Naive thymus-derived CD8-positive, alpha-beta T cell (primary cell): ENCODE measurements at regions not wholly inside any gene's neighbourhood (a gene's known extent, or its start where the extent isn't known, plus 50 kb on each side); places are given as distances from the start of the nearest gene placed in this dataset.

ENCODE experiments used
- ATAC-seq, 2 donors: fragments of 150-1000 bp; cut with Tn5 transposase in 1 of 2; sonication (Bioruptor Pico), chemical (Tn5 transposase) in 1 of 2; 1 replicate in 1 of 2; 2 replicates in 1 of 2; pipeline ENCODE4 v1.10.0; 2021; ENCODE audit warnings: mild to moderate bottlenecking in 2 of 2, moderate library complexity in 2 of 2
- POLR2A ChIA-PET: fragments of 350-600 bp; sonication (Branson Sonifier 250); formaldehyde crosslinking; loops from one replicate; lab custom pipeline; 2021; ENCODE audit warnings: antibody characterized with exemption; lab: Charles Lee
- DNase-seq, 10 donors: peaks; one replicate each; pipeline versions ENCODE4 v3.0.0 to v3.0.0-alpha.2; 2020 to 2022
- H3K27ac Mint-ChIP-seq, 10 donors: one replicate each; pipeline ENCODE4 v1.8.0; 2020 to 2022; ENCODE audit warnings: mild to moderate bottlenecking in 10 of 10, mixed read lengths in 10 of 10, moderate library complexity in 4 of 10, inconsistent platforms in 1 of 10
- H3K27me3 Mint-ChIP-seq, 5 donors: one replicate each; pipeline ENCODE4 v1.8.0; 2021 to 2022; ENCODE audit warnings: mixed read lengths in 5 of 5
- H3K36me3 Mint-ChIP-seq, 3 donors: one replicate each; pipeline ENCODE4 v1.8.0; 2020 to 2022; ENCODE audit warnings: mixed read lengths in 3 of 3, mild to moderate bottlenecking in 2 of 3, inconsistent platforms in 1 of 3
- H3K4me1 Mint-ChIP-seq, 4 donors: one replicate each; pipeline ENCODE4 v1.8.0; 2021 to 2022; ENCODE audit warnings: mixed read lengths in 4 of 4
- H3K4me3 Mint-ChIP-seq, 10 donors: one replicate each; pipeline ENCODE4 v1.8.0; 2020 to 2022; ENCODE audit warnings: mild to moderate bottlenecking in 10 of 10, mixed read lengths in 10 of 10, moderate library complexity in 6 of 10, inconsistent platforms in 1 of 10
- H3K9me3 Mint-ChIP-seq, 9 donors: one replicate each; pipeline ENCODE4 v1.8.0; 2020 to 2022; ENCODE audit warnings: mixed read lengths in 9 of 9, mild to moderate bottlenecking in 3 of 9, inconsistent platforms in 1 of 9, moderate library complexity in 1 of 9

DNA sequence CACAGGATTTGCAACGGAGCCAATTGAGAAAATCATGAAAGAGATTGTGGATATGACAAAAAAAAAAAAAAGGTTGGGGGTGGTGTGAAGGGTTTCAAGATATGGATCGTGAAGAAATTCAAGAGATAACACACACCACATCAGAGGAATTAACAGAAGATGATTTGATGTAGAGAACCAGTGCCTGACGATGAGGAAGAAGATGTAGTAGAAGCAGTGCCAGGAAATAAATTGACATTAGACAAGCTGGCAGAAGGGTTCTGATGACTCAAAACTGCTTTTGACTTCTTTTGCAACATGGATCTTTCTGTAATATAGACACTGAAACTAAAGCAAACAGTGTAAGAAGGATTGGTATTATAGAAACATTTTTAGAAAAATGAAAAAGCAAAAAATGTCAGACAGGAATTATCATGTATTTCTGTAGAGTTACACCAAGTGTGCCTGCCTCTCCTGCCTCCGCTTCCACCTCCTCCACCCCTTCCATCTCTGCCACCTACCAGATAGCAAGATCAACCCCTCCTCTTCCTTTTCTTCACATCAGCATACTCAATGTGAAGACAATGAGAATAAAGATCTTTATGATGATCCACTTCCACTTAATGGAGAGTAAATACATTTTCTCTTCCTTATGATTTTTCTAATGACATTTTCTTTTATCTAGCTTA is 127.5 kb upstream of the OTUD4 start:
- Mint-ChIP-seq H3K36me3 (peaks cover 0 to 3% (median 0%) of the 10 kb centered on the region in 3 donors), H3K4me3 (no peak overlapping the region), H3K27me3 (peaks cover 0 to 1% (median 0%) of the 10 kb centered on the region in 5 donors), H3K9me3 (peaks cover 0 to 4% (median 0%) of the 10 kb centered on the region in 9 donors), H3K4me1 (peaks cover 10 to 39% (median 15%) of the 10 kb centered on the region in 4 donors), H3K27ac (peak overlapping the region in 2 of 10 donors; percentile 5 to 29)
- POLR2A ChIA-PET = no interaction called here
- ATAC-seq (peak in 1 of 2 donors; percentile 39), DNase-seq (peak in 1 of 10 donors; percentile 3)

DNA sequence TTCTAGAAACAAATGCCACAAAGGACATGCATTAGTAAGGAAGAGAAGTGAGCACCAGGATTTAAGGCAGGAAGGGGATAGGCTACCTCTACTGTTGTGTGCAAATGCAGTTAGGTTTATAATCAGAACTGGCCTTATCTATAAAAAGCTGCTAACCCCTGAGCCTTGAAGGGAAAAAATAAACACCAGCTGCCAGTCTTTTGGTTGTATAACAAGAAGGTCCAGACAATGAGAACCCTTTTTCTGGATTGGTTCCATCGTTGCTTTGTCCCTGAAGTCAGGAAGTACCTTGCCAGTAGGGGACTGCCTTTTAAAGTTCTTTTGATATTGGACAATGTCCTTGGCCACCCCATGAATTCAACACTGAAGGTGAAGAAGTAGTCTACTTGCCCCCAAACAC is 126.7 kb upstream of the OTUD4 start:
- peaks cover 0 to 4% (median 0%) of the 10 kb centered on the region in 9 donors for H3K9me3 Mint-ChIP-seq
- no peak for DNase-seq
- ATAC-seq = no peak
- no peak overlapping the region for H3K27ac Mint-ChIP-seq
- POLR2A ChIA-PET = no interaction called here
- no peak overlapping the region for H3K4me3 Mint-ChIP-seq
- H3K36me3 Mint-ChIP-seq = peaks cover 0 to 3% (median 0%) of the 10 kb centered on the region in 3 donors
- H3K27me3 Mint-ChIP-seq = peaks cover 0 to 1% (median 0%) of the 10 kb centered on the region in 5 donors
- peaks cover 10 to 39% (median 15%) of the 10 kb centered on the region in 4 donors for H3K4me1 Mint-ChIP-seq

DNA sequence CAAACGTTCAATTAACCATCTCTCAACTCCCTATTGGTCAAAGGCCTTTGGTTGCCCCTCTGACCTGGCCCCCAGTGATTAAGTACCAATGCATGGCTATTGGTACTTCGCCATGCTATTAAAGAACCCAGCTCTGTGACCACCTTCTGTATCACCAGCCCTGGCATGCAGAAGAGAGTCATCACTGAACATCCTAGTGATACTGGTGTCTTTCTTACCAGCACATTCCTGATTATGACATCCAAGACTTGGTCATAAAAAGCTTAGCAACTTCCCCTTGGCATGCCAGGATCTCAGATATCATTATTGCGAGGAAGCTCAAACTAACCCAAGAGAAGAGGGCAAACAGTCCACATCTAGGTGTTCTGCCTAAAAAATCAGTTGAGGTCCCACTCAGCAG is 122.3 kb upstream of the OTUD4 start:
- no peak for ATAC-seq
- Mint-ChIP-seq H3K36me3 (peaks cover 0 to 3% (median 0%) of the 10 kb centered on the region in 3 donors), H3K9me3 (peaks cover 0 to 4% (median 0%) of the 10 kb centered on the region in 9 donors), H3K27ac (no peak overlapping the region), H3K4me1 (peaks cover 14 to 46% (median 21%) of the 10 kb centered on the region in 4 donors), H3K4me3 (no peak overlapping the region), H3K27me3 (no peaks in the 10 kb centered on the region)
- POLR2A ChIA-PET = no interaction called here
- no peak for DNase-seq

DNA sequence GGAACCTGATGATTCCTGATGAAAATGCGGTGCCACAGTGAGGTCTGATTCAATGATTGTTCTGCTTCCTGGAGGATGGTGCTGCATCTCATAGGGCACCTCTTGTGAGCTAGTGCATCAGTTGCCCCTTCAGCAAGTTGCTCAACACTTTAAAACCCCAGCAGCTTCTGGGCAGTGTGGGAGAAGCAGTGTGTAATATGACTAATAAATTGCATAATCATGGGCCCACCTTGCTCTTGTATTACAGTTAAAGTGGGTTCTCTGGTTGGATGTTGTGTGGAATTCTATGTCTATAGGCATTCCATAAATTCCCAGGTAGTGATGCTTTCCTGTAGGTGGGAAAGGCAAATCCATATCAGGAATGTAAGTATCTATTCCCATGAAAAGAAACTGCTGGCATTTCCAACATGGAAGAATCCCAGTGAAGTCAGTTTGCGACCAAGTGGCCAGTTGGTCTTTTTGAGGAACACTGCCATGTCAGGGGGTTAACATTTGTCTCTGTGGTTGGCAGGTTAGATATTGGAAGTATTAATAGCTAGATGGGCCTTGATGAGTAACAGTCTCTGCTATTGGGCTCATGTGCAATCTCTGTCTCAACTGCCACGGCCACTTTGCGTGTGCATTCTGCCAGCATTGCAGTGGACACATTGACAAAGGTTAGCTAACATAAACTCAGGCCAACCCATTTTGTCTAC is 121.1 kb upstream of the OTUD4 start:
- Mint-ChIP-seq H3K27me3 (peaks cover 0 to 2% (median 0%) of the 10 kb centered on the region in 5 donors), H3K9me3 (peaks cover 0 to 4% (median 0%) of the 10 kb centered on the region in 9 donors), H3K4me1 (peaks cover 10 to 40% (median 18%) of the 10 kb centered on the region in 4 donors), H3K27ac (no peak overlapping the region), H3K4me3 (no peak overlapping the region), H3K36me3 (peaks cover 0 to 3% (median 0%) of the 10 kb centered on the region in 3 donors)
- ATAC-seq (no peak), DNase-seq (no peak)
- POLR2A ChIA-PET = no interaction called here

DNA sequence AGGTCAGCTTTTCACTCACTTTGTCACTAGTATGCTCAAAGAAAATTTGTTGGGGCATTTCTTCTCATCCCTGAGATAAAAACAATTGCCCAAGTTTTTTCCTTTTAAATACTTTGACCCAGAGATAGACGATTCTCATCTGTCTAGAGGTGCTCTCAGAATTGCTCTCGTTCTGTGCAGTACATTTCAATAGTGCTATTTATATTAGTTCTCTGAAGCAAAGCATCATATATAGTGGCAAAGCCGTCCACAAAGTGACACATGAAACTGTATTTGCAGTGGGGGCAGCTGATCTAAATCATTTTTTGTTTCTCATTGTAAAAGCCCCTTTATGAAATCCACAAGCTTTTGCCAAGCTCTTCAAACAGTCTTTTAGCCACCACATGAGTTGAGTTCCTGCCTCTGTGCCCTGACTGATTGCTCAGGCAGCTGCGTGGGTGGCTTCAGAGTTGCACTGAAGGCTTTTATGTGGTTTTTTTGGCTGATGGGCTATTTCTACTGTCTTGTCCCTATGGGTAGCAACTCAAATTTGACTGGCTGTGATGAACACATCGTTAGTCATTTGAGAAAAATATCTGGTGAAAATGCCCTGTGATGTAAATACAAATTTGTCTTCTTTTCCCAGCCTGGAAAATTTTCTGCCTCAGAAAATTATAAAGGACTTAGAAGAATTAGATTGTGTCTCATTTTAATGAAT is 119.1 kb upstream of the OTUD4 start:
- DNase-seq (peak in 9 of 10 donors; percentile 24 to 77 (median 65)), ATAC-seq (peak; percentile 93 to 97)
- Mint-ChIP-seq H3K4me3 (peak overlapping the region in 9 of 10 donors; percentile 34 to 73 (median 66)), H3K4me1 (peaks cover 15 to 34% (median 18%) of the 10 kb centered on the region in 4 donors), H3K36me3 (peaks cover 0 to under 1% (median 0%) of the 10 kb centered on the region in 3 donors), H3K9me3 (peaks cover 0 to 2% (median 0%) of the 10 kb centered on the region in 9 donors), H3K27ac (peak overlapping the region in 3 of 10 donors; percentile 51 to 65 (median 57)), H3K27me3 (peaks cover 0 to 12% (median 1%) of the 10 kb centered on the region in 5 donors)
- POLR2A ChIA-PET = no interaction called here

DNA sequence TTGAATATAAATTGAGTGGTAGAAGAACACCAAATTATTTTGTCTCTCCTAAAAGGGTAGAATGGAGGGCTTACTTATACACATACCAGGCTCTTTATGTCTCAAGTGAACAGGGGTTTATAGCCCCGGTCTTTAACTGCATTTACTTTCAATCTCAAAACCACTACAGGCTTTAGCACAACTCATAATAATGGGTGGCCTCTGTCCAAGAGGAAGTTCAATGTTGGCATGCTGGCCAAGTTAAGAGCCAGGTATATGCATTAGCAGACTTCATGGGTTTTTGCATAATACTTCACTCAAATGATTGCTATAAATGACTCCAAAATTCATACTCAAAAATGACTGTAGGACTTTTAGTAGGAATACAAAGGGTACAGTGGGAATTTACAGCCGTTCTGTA is 118.5 kb upstream of the OTUD4 start:
- no peak for DNase-seq
- Mint-ChIP-seq H3K36me3 (no peaks in the 10 kb centered on the region), H3K9me3 (peaks cover 0 to 2% (median 0%) of the 10 kb centered on the region in 9 donors), H3K4me3 (peak overlapping the region in 5 of 10 donors; percentile 56 to 73 (median 66)), H3K4me1 (peaks cover 16 to 32% (median 18%) of the 10 kb centered on the region in 4 donors), H3K27me3 (peaks cover 0 to 14% (median 1%) of the 10 kb centered on the region in 5 donors), H3K27ac (peak overlapping the region in 1 of 10 donors; percentile 24)
- POLR2A ChIA-PET = no interaction called here
- ATAC-seq = no peak

DNA sequence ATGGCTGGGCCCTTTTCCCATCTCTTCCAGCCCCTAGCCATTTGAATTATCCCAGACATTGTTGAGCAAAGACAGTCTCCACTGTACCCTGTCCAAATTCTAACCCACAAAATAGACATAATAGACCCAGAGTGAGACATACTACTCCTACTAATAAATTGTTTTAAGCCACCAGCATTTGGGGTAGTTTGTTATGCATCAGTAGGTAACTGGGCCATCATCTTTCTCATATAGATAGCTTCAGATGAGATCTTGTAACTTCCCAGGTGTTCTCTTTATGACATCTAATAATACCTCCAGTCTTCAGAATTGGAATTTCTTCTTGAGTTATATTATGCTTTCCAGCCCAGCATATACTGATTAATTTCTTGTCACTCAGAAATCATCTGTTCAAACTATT is 117.2 kb upstream of the OTUD4 start:
- Mint-ChIP-seq H3K9me3 (peaks cover 0 to under 1% (median 0%) of the 10 kb centered on the region in 9 donors), H3K27me3 (peaks cover 0 to 16% (median 1%) of the 10 kb centered on the region in 5 donors), H3K36me3 (no peaks in the 10 kb centered on the region), H3K4me3 (no peak overlapping the region), H3K4me1 (peaks cover 16 to 32% (median 18%) of the 10 kb centered on the region in 4 donors), H3K27ac (no peak overlapping the region)
- no peak for ATAC-seq
- POLR2A ChIA-PET = no interaction called here
- no peak for DNase-seq

DNA sequence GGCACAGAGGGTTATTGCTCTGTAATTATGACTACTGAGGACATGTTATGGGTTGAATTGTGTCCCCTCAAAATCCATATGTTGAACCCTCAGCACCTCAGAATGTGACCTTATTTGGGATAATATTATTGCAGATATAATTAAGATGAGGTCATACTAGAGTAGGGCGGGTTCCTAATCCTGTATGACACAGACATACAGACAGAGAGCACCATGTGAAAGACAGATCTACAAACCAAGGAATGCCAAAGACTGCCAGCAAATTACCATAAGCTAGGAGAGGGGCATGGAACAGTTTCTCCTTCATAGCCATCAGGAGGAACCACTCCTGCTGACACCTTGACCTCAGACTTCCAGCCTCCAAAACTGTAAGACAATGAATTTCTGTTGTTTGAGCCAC is 115.2 kb upstream of the OTUD4 start:
- H3K4me1 Mint-ChIP-seq = peaks cover 16 to 25% (median 18%) of the 10 kb centered on the region in 4 donors
- H3K36me3 Mint-ChIP-seq = no peaks in the 10 kb centered on the region
- POLR2A ChIA-PET = no interaction called here
- no peak overlapping the region for H3K27ac Mint-ChIP-seq
- H3K27me3 Mint-ChIP-seq = peaks cover 0 to 16% (median 1%) of the 10 kb centered on the region in 5 donors
- DNase-seq (no peak), ATAC-seq (no peak)
- H3K4me3 Mint-ChIP-seq = no peak overlapping the region
- no peaks in the 10 kb centered on the region for H3K9me3 Mint-ChIP-seq

DNA sequence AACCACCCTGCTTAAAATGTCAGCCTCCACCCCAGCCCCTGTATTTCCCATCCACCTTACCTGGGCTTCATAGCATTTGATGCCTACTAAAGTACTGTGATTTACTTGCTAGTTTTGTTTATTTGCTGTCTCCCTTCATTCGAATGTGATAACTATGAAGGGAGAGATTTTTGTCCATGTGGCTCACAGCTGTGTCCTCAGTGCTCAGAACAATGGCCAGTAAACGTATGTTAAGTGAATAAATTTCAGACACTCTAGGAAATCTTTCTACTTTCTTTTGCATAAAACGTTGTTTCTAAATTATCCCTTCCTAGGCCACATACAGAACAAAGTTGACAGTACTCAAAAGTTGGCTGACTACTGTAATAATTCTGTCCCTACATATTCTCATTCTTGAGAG is 114.7 kb upstream of the OTUD4 start:
- peaks cover 14 to 21% (median 16%) of the 10 kb centered on the region in 4 donors for H3K4me1 Mint-ChIP-seq
- H3K9me3 Mint-ChIP-seq = no peaks in the 10 kb centered on the region
- DNase-seq (no peak), ATAC-seq (no peak)
- no peak overlapping the region for H3K27ac Mint-ChIP-seq
- H3K36me3 Mint-ChIP-seq = no peaks in the 10 kb centered on the region
- POLR2A ChIA-PET = no interaction called here
- H3K27me3 Mint-ChIP-seq = peaks cover 0 to 16% (median 1%) of the 10 kb centered on the region in 5 donors
- no peak overlapping the region for H3K4me3 Mint-ChIP-seq

DNA sequence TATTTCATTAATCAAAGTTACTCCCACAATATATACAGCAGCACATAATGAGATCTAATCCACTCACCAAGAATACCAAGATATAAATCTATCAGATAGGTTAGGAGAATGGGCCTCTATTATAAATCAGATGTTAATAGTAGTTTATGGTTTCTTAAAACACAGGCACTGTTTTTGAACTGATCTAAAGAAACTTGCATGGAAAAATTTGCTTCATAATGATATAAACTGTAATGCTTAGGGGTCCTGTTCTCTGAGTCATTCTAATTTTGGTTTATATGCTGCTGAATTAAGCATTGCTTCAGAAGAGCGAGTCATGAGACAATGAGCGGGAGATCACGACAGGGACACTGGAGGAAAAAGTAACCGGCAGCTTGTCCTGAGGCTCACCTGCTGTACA is 113.3 kb upstream of the OTUD4 start:
- DNase-seq (no peak), ATAC-seq (no peak)
- Mint-ChIP-seq H3K36me3 (no peaks in the 10 kb centered on the region), H3K9me3 (no peaks in the 10 kb centered on the region), H3K4me3 (no peak overlapping the region), H3K27me3 (peaks cover 0 to 16% (median 2%) of the 10 kb centered on the region in 5 donors), H3K27ac (no peak overlapping the region), H3K4me1 (peaks cover 2 to 6% (median 4%) of the 10 kb centered on the region in 4 donors)
- POLR2A ChIA-PET = no interaction called here

DNA sequence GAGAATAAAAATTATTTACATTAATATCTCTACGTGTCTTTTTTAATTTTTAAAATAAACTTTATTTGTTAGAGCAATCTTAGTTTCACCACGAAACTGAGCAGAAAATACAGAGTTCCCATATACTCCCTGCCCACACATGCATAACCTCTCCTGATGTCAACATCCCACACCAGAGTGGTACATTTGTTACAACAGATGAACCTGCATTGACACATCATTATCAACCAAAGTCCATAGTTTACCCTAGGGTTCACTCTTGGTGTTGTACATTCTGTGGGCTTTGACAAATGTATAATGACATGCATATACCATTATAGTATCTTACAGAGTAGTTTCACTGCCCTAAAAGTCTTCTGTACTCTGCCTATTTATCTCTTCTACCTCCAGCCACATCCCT is 110.6 kb upstream of the OTUD4 start:
- Mint-ChIP-seq H3K27ac (no peak overlapping the region), H3K4me1 (peaks cover 0 to 6% (median 0%) of the 10 kb centered on the region in 4 donors), H3K4me3 (no peak overlapping the region), H3K9me3 (no peaks in the 10 kb centered on the region), H3K36me3 (no peaks in the 10 kb centered on the region), H3K27me3 (peaks cover 0 to 13% (median 2%) of the 10 kb centered on the region in 5 donors)
- POLR2A ChIA-PET = no interaction called here
- ATAC-seq (no peak), DNase-seq (no peak)

DNA sequence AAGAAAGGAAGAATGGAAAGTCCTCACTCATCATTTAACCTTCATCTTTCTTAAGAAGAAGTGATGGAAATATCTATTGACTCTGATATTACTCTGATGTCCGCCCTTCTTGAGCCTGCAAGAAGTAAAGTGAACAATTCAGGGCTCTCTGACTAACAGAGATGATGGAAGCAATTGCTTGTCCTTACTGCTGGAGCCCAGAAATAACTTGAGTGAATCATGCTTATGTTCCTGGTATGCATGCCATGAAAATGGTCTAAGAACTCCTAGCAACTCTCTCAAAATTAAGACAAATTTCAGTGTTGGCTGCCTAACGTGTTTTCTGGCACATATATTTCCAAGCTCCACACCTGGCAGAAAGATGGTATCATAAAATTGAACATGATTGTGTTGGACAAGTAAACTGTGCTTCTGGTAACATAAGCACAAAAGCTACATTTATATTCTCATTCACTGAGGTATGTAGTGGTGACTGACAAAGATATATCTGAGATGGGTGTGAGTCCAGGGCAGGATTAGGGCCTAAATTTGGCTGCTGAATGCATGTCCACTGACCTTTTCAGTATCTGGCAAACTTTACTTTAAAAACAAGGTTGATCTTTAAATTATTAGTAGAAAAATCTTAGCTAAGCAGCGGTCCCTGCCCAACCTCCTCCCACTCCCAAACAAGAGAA is 109.2 kb upstream of the OTUD4 start:
- peaks cover 0 to under 1% (median 0%) of the 10 kb centered on the region in 4 donors for H3K4me1 Mint-ChIP-seq

More for the DNA sequence above, 109.2 kb upstream of the OTUD4 start:
- no peak overlapping the region for H3K4me3 Mint-ChIP-seq
- POLR2A ChIA-PET = no interaction called here
- peaks cover 0 to 6% (median 2%) of the 10 kb centered on the region in 5 donors for H3K27me3 Mint-ChIP-seq
- H3K36me3 Mint-ChIP-seq = no peaks in the 10 kb centered on the region
- DNase-seq (no peak), ATAC-seq (no peak)
- no peak overlapping the region for H3K27ac Mint-ChIP-seq
- H3K9me3 Mint-ChIP-seq = no peaks in the 10 kb centered on the region
